ENCODE measurements at regions not wholly inside any gene's neighbourhood (a gene's known extent, or its start where the extent isn't known, plus 50 kb on each side); places are given as distances from the start of the nearest gene placed in this dataset.

GRCh38 chr10:131363416-131363815, 51.9 kb upstream of the TCERG1L start:
- TF ChIP-seq RAD21 (conservative IDR thresholded peaks at IDR 0.05) (no peak), CTCF (IDR thresholded peaks at IDR 0.05; ENCODE audit: poor library complexity, severe bottlenecking) (no peak), POLR2AphosphoS5 (IDR thresholded peaks at IDR 0.05) (no peak), TAF1 (IDR thresholded peaks at IDR 0.05; ENCODE audit: low read depth) (no peak), EZH2 (IDR thresholded peaks at IDR 0.05; ENCODE audit: borderline replicate concordance, insufficient read depth, low read length, poor library complexity, severe bottlenecking) (no peak), EP300 (conservative IDR thresholded peaks at IDR 0.05; ENCODE audit: poor library complexity, severe bottlenecking) (no peak)
